T-helper 2 cell treated with Interferon-gamma antibody and Interleukin-4, amounts not matched to agents 5 μg/mL and 100 μg/mL, for 36 hours (primary cell): ENCODE measurements at regions not wholly inside any gene's neighbourhood (a gene's known extent, or its start where the extent isn't known, plus 50 kb on each side); places are given as distances from the start of the nearest gene placed in this dataset.

Experiments
- DNase-seq: peaks from one replicate; pipeline ENCODE4 v3.0.0; 2021; ENCODE audit warnings: low spot score
- H3K27ac Mint-ChIP-seq: one replicate; pipeline ENCODE4 v1.8.0; 2021; ENCODE audit warnings: mild to moderate bottlenecking, mixed read lengths
- H3K27me3 Mint-ChIP-seq: one replicate; pipeline ENCODE4 v1.8.0; 2021; ENCODE audit warnings: low read depth, mixed read lengths
- H3K36me3 Mint-ChIP-seq: one replicate; pipeline ENCODE4 v1.8.0; 2021; ENCODE audit warnings: low read depth, mixed read lengths
- H3K4me1 Mint-ChIP-seq: one replicate; pipeline ENCODE4 v1.8.0; 2021; ENCODE audit warnings: low read depth, mixed read lengths
- H3K4me3 Mint-ChIP-seq: one replicate; pipeline ENCODE4 v1.8.0; 2022; ENCODE audit warnings: mild to moderate bottlenecking, moderate library complexity, mixed read lengths
- H3K9me3 Mint-ChIP-seq: one replicate; pipeline ENCODE4 v1.8.0; 2021; ENCODE audit warnings: mixed read lengths

GRCh38 chr5:73319036-73319435 lies 129.5 kb downstream of the FOXD1 start:
- Mint-ChIP-seq H3K27me3 (peaks cover 32% of the 10 kb centered on the region), H3K4me1 (no peaks in the 10 kb centered on the region), H3K4me3 (no peak overlapping the region), H3K27ac (no peak overlapping the region), H3K9me3 (no peaks in the 10 kb centered on the region), H3K36me3 (no peaks in the 10 kb centered on the region)
- DNase-seq: no peak

- Mint-ChIP-seq H3K9me3 (no peaks in the 10 kb centered on the region), H3K27ac (no peak overlapping the region), H3K4me3 (no peak overlapping the region), H3K4me1 (no peaks in the 10 kb centered on the region), H3K36me3 (no peaks in the 10 kb centered on the region), H3K27me3 (peaks cover 34% of the 10 kb centered on the region)
- no peak for DNase-seq
Measured at GRCh38 chr5:73318308-73318719, 130.3 kb downstream of the FOXD1 start.

DNA sequence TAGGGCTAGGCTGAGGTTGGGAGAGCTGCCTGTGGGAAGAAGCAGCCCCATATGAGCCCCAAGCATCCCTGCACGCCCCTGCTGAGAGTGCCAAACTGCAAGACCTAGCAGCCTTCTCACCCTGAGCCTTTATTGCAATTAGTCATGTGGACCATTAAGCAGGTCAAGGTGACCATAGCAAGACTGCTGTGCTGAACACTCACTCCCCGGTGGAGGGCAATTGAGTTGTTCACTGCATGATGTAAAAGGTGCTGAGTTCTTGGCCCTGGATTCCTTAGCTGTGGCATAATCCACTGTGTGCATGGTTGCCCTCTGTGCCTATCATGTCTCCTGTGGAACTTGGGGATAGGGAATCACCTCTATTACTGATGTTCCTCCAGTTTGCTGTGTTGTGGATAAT lies 131.1 kb downstream of the FOXD1 start:
- Mint-ChIP-seq H3K4me3 (no peak overlapping the region), H3K27ac (no peak overlapping the region), H3K4me1 (no peaks in the 10 kb centered on the region), H3K27me3 (peaks cover 40% of the 10 kb centered on the region), H3K36me3 (no peaks in the 10 kb centered on the region), H3K9me3 (no peaks in the 10 kb centered on the region)
- no peak for DNase-seq

DNA sequence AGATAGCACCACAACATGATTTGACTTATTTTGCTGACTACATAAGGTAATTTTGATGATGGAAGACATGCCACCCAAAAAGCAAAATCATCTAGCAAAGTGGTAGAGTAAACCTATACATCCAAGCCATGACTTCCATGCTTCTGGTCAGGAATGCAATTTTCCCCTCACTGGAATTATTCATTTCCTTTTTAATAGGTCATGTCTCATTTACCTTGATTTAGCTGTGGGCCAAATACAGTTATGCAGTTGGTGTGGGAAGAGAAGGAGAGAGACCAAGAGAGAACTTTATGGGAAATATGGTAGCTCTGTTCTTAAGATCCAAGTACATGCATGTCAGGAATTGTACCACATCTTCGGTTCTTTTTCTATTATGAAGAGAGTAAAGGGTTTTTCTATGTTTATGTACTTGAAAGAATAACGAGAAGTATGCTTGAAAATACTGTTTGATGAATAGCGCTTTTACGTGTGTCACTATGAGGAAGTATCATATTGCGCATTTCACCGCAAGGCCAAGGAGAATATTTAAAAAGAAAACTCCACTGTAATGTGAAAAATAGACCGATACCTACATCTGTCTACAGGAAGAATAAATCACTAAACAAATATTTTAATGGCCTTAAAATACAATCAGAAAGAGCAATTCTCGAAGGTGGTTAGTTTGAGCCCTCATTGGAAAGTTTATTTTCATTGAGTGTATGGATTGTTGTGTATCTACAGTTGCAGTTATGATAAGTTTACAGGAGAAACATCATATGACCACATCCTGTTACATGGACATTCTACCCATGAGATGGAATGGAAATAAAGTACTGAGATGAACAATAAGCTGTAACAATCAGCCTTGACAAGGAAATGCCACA lies 134.0 kb downstream of the FOXD1 start:
- Mint-ChIP-seq H3K27ac (no peak overlapping the region), H3K4me3 (no peak overlapping the region), H3K4me1 (no peaks in the 10 kb centered on the region), H3K9me3 (no peaks in the 10 kb centered on the region), H3K27me3 (peaks cover 61% of the 10 kb centered on the region), H3K36me3 (no peaks in the 10 kb centered on the region)
- no peak for DNase-seq

DNA sequence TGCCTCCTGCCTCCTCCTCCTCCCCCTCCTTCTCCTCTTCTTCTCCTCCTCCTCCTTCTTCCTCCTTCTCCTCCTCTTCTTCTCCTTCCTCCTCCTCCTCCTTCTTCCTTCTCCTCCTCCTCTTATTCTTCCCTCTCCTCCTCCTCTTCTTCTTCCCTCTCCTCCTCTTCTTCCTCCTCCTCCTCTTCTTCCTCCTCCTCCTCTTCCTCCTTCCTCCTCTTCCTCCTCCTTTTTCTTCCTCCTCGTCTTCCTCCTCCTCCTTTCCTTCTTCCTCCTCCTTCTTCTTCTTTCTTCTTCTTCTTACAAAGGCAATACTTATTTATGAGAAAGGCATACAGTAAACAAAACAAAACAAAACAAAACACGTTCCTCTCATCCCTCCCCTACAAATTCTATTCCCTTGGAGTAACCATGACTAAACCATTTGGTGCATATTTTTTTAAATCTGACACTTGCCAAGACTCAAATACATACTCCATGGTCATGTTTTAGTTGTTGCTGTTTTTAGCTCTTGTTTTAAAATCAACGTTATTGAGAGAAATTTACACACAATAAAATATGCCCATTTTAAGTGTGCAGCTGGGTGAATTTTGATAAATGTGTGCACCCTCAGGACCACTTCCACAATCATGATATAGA lies 135.6 kb downstream of the FOXD1 start:
- Mint-ChIP-seq H3K4me1 (no peaks in the 10 kb centered on the region), H3K27me3 (peaks cover 69% of the 10 kb centered on the region), H3K4me3 (no peak overlapping the region), H3K27ac (no peak overlapping the region), H3K9me3 (no peaks in the 10 kb centered on the region), H3K36me3 (no peaks in the 10 kb centered on the region)
- DNase-seq: no peak

DNA sequence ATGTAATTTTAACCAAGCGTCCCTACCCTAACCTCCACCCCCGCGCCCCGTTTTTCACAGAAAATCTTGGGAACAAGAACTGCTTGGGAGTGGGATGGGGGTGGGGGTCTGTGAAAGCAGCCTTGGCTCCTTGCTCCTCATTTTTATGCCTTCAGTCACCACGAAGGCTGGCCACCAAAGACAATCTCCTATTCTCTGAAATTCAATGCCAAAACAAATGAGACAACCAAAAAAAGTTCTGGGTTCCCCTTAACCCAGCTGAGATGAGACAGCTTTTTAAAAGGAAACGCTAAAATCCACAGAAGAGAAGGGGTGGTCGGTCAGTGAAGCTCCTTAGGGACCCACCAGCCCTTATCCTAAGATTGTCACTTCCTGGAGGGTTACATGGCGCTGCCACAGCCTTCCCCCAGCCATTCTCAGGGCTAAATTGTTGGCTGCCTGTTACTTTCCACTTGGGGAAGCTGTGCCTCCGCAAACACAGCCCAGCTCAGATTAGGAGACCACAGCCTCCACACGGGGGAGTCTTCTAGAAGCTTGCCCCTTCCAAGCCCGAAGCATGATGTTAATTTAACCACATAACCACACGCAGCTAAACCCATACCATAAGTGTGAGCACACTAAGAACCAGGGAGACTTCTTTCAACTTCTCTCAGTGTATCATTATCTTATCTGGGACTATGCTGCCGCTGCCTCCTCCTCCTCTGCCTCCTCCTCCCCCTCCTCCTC lies 136.3 kb downstream of the FOXD1 start:
- Mint-ChIP-seq H3K27me3 (peaks cover 70% of the 10 kb centered on the region), H3K4me3 (no peak overlapping the region), H3K9me3 (no peaks in the 10 kb centered on the region), H3K27ac (no peak overlapping the region), H3K36me3 (no peaks in the 10 kb centered on the region), H3K4me1 (no peaks in the 10 kb centered on the region)
- DNase-seq: no peak

GRCh38 chr5:73311291-73312110 lies 137.1 kb downstream of the FOXD1 start:
- H3K4me3 Mint-ChIP-seq: no peak overlapping the region
- H3K36me3 Mint-ChIP-seq: no peaks in the 10 kb centered on the region
- no peak overlapping the region for H3K27ac Mint-ChIP-seq
- no peak for DNase-seq
- no peaks in the 10 kb centered on the region for H3K4me1 Mint-ChIP-seq
- H3K9me3 Mint-ChIP-seq: no peaks in the 10 kb centered on the region
- H3K27me3 Mint-ChIP-seq: peaks cover 72% of the 10 kb centered on the region

DNA sequence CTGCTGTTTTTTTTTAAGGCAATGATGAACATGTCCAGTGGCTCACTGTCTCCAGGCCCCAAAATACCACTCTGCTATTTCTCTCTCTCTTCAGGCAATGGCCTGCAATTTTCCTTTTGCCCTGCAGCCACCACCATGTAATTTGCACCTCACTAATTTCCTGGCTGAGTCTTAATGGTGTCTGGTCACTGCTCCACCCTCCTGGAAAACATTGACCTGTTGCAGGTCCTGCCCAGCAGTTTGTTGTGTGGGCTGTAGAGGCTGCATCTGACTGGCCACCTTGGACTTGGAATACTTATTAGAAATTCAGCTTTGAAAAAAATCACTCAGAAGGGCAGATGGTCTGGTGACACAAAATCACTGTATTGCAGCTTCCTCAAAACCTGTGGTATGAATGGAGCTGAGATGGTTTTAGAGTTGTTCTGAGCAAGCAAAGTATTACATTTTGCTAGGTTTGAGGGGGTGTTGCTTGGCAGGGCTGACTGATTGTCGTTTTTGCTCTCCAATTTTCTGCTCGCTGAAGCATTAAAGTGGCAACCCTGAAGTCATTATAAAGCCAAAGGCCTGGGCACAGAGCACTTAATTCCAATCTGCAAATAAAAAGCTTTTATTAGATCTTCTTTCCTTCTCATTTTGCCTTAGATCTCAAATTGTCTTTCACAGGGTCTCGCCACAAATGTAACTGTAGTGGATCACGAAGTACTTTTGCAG lies 134.8 kb downstream of the TMEM174 start:
- Mint-ChIP-seq H3K4me1 (no peaks in the 10 kb centered on the region), H3K9me3 (no peaks in the 10 kb centered on the region), H3K27me3 (peaks cover 77% of the 10 kb centered on the region), H3K36me3 (no peaks in the 10 kb centered on the region), H3K27ac (no peak overlapping the region), H3K4me3 (no peak overlapping the region)
- no peak for DNase-seq

DNA sequence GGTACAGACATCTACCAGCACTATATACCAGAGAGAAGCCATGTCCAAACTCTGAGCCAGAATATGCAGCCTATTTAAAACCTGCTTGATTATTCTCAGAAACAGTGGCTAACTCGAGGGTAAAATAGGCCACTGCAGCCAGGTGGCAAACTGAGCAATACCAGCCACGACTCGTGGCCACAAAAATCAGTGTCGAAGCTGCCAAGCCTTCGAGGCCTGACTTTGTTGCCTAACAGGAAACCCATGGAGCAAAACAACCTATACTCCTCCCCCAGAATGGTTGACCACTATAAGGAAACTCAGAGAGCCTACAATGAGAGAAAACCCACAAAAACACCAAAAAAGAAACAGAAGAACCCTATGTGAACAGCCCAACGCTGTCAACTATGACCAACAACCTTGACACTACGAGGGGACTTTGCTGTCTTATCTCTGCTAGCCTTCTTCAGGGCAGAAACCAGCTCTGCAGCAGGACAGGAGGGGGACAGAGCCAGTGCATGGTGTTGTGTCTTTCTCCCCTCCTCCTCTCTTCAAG lies 133.8 kb downstream of the TMEM174 start:
- Mint-ChIP-seq H3K36me3 (peaks cover 3% of the 10 kb centered on the region), H3K4me3 (no peak overlapping the region), H3K27ac (no peak overlapping the region), H3K9me3 (no peaks in the 10 kb centered on the region), H3K27me3 (peaks cover 76% of the 10 kb centered on the region), H3K4me1 (no peaks in the 10 kb centered on the region)
- DNase-seq: no peak

GRCh38 chr5:73306078-73306719 lies 133.2 kb downstream of the TMEM174 start:
- Mint-ChIP-seq H3K9me3 (no peaks in the 10 kb centered on the region), H3K27ac (no peak overlapping the region), H3K36me3 (peaks cover 3% of the 10 kb centered on the region), H3K4me3 (no peak overlapping the region), H3K4me1 (no peaks in the 10 kb centered on the region), H3K27me3 (peaks cover 77% of the 10 kb centered on the region)
- DNase-seq: no peak

GRCh38 chr5:73305386-73305785 lies 132.4 kb downstream of the TMEM174 start:
- peaks cover 3% of the 10 kb centered on the region for H3K36me3 Mint-ChIP-seq
- H3K4me3 Mint-ChIP-seq: no peak overlapping the region
- no peak overlapping the region for H3K27ac Mint-ChIP-seq
- no peak for DNase-seq
- no peaks in the 10 kb centered on the region for H3K4me1 Mint-ChIP-seq
- H3K9me3 Mint-ChIP-seq: no peaks in the 10 kb centered on the region
- peaks cover 81% of the 10 kb centered on the region for H3K27me3 Mint-ChIP-seq

- Mint-ChIP-seq H3K36me3 (peaks cover 3% of the 10 kb centered on the region), H3K4me3 (no peak overlapping the region), H3K4me1 (no peaks in the 10 kb centered on the region), H3K27me3 (peaks cover 81% of the 10 kb centered on the region), H3K27ac (no peak overlapping the region), H3K9me3 (no peaks in the 10 kb centered on the region)
- DNase-seq: no peak
Measured at GRCh38 chr5:73304381-73304780, 131.4 kb downstream of the TMEM174 start.
